ENCODE measurements at regions not wholly inside any gene's neighbourhood (a gene's known extent, or its start where the extent isn't known, plus 50 kb on each side); places are given as distances from the start of the nearest gene placed in this dataset.

DNA sequence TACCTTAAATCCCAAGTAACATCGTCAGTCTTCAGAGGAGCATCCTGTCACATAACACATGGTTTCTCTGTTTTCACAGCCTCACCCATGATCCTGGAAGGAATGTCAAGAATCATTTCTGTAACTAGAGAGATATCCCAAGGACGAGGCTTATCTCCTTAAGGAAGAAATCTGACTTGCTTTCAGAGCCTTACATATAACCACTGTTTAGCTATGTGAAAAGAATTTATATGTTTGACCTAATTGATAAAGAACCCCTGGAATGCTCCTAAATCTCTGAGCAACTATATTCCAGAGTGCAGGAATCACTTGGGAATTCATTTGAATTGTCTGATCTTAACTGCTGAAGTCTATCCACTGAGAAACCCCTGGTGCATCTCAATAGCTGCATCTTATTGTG is 243.1 kb downstream of the ALDH8A1 start:
- DNase-seq, result no peak

DNA sequence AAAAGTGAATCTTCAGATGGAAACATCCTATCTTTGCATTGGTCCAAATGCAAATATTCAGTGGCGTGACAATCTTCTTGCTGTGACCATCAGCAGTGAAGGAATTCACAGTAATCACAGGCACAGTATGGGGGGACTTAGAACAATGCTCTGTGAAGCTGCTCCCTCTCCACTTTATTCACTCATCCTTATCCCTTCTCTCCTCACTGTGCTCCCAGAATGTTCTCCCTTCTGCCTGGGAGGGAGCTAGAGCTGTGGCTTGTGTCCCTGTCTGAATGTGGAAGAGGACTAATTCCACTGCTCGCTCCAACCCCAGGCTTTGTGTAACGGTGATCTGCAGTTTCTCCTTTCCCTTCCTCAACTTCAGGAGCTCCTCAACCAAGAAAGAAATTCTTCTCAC is 243.7 kb downstream of the ALDH8A1 start:
- no peak for DNase-seq

DNA sequence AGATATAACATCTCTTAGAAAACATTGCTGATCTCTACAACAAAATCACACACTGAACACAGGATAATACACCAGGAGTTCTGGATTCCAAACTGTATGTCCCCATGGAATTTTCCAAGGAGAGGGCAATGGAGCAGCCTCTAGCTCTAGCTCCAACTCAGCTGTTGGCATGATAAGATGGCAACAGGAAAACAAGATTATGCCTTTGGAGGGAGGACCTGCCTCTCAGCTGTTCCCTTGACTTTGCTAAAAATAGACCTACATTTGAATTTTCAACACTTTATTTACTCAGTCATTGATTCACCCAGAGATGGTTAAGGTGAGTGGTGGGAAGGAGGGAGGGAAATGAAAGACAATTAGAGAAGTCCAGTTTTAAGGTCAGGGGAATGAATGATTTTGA is 246.7 kb downstream of the ALDH8A1 start:
- no peak for DNase-seq

- no peak for DNase-seq
These were observed 247.6 kb downstream of the ALDH8A1 start for GRCh38 chr6:134702279-134702678.

DNA sequence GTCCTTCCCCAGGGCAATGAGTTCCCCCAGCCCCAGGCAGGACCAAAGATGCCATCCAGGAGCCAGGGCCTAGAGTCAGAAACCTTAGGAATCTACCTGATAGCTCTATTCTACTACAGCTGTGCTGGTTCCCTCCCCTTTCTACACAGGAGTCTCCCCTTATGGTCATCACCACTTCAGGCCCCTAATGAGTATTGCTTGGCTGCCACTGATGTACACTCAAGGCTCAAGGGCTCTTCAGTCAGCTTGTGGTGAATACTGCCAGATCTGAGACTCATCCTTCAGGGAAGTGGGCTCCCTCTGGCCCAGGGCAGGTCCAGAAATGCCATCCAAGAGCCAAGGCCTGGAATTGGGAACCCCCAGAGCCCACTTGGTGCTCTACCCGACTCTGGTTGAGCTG is 248.6 kb downstream of the ALDH8A1 start:
- no peak for DNase-seq

- DNase-seq, result no peak
These were observed 251.7 kb downstream of the ALDH8A1 start for GRCh38 chr6:134698228-134698627.

DNA sequence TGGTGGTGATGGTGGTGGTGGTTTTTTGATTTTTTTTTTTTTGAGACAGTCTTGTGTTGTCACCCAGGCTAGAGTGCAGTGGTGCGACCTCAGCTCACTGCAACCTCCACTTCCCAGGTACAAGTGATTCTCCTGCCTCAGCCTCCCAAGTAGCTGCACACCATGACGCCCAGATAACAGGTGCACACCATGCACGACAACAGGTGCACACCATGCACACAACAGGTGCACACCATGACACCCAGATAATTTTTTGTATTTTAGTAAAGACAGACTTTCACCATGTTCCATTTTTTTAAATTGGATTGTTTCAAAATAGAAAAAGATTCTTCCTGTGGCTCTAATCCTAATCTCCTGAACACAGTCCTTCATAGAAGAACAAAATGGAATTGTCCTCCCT is 257.9 kb downstream of the ALDH8A1 start:
- no peak for DNase-seq

GRCh38 chr6:134691180-134691579 is 258.7 kb downstream of the ALDH8A1 start:
- DNase-seq, result no peak

DNA sequence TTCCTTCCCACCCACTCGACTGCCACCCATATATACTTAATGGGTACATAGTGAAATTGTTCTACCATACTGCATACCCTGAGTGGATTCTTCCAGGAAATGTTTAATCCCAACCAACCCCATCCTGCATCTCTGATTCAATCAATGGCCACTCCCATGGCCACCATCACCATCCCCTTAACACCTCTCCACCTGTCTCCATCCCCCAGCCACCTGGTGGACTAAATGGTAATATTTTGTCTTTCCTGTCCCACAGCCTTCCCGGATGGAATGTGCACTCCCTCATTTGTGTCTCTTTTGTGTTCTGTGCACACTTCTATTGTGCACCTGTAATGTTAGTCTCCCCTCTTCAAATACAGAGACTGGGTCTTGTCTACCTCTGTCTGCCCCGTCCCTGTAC is 259.9 kb downstream of the ALDH8A1 start:
- DNase-seq, result no peak

DNA sequence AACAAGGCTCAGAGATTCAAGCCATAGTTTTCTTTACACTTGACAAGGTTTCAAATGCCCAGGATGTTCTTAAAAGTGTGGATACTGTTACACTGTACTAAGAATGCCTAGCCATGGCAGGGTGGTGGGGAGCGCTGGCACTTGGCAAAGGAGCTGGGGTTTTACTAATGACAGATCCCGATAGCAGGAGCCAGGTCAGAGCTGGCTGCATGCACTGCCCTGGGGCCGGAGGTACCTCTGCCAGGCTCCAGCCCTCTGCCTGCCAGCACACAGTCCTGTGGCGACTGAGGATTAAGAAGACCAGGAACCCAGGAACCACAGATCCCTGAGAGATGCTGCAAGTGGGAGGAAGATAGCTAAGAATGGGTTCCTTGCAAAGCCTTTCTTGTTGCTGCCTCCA is 260.3 kb downstream of the ALDH8A1 start:
- no peak for DNase-seq

DNA sequence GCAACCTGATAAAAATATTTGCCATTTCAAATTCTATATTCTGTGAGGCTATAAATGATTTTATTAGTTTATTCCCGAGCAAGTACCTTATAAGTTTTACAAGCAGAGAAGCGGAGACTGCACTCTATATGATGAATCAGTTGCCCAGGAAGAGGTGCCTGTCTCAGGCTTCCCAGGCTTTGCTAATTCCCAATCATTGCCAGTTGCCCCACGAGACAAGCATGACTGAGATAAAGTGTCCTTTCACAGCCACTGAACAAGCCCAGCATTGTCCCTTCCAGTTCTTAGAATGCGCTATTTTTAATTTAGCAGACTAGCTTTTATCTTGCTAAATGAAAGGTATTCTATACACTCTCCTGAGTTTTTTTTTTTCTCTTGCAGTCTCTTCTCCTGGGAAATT is 260.7 kb downstream of the ALDH8A1 start:
- no peak for DNase-seq

DNA sequence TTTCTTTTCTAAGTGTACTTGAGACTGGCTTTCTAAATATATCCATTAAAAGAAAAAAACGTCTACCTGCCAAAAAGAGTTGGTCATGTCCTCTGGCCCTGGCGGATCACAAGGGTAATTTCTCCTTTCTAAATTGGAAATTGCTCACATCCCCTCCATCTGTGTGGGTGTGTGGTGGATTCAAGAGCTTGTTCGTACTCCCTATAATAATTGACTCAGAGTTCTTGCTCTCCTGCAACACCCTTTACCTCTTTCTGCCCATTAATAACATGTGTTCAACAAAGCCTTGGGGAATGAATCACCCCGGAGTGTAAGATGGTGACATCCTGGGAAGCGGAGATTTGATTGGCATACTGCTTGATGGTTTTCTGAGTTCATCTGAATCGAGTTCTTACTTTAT is 263.8 kb downstream of the ALDH8A1 start:
- no peak for DNase-seq

DNA sequence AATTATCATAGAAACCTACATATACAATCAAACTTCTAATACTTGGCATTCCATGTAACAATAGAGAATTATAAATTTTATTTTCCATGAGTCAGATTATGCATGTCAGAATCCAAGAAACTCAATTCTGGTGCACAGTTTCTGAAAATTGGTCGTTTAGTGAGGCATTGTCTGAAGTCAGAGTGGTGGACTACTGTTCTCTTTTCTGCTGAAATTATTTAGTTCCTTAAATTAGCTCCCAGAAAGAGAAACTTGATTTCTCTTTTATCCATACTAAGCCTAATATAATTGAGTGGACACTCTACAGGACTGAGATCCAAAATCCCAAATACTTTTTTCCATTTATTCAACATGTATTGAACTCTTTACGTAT is 265.5 kb downstream of the ALDH8A1 start:
- DNase-seq, result no peak

DNA sequence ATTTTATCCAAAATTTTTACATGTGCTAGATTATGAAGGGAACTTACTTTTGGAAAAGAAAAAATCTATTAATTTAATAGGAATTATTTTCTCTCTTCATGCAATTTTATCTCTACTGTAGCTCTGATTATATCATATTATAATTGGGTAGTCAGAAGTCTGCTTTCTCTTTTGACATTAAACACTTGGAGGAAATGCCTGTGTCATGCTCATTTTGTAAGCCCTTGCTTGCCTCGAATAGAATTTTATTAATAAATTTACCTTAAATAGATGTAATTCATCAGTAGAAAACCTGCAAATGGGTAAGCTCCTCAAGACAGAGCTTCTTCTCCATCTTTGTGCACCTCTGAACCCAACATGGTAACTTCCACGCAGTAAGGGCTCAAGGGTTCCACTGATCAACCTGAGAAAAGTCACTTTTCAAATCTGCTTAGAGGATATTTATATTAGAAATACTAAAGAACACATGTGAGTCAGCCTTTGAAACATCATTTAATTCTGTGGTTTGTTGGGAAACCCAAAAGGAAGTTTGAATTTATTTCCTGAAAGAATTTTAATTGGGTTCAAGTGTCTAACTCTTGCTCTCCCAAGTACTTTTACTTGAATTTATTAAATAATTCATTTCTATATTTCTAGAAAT is 266.0 kb downstream of the ALDH8A1 start:
- DNase-seq, result no peak

DNA sequence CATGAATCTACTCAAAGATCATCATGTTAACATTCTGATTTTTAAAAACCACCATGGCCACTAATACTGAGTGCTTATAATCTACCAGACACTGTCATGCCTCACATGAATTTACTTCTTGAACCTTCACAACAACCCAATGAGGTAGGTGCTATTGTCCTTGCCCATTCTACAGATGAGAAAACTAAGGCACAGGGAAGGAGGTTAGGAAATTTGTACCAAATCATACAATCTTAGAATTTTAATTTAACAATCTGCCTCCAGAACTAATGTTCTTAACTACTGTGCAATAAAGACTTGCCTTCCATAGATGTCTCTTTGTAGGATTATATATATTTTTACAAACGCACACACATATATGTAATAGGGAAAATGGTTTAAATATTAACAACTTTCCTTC is 269.5 kb downstream of the ALDH8A1 start:
- no peak for DNase-seq

DNA sequence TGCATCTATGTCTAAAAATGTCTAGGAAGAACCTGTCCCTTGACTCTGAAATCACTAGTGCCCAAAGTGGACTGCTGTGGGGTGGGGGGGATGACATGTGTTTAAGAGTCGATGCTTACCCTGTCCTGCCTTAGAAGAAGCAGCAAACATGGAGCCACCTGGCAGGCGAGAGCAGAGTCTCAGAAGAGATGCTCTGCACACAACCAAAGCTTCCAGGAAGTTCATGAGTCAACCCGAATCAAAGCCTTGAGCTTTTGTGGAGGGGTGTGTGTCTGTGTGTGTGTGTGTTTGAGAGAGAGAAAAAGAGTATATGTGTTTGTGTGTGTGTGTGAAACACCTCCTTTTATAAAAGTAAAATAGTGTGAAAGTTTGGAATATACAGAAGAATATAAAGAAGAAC is 269.9 kb downstream of the ALDH8A1 start:
- peak; percentile 23 for DNase-seq

GRCh38 chr6:134678436-134678889 is 271.4 kb downstream of the ALDH8A1 start:
- DNase-seq, result no peak

GRCh38 chr6:134676307-134677281 is 273.3 kb downstream of the ALDH8A1 start:
- no peak for DNase-seq

DNA sequence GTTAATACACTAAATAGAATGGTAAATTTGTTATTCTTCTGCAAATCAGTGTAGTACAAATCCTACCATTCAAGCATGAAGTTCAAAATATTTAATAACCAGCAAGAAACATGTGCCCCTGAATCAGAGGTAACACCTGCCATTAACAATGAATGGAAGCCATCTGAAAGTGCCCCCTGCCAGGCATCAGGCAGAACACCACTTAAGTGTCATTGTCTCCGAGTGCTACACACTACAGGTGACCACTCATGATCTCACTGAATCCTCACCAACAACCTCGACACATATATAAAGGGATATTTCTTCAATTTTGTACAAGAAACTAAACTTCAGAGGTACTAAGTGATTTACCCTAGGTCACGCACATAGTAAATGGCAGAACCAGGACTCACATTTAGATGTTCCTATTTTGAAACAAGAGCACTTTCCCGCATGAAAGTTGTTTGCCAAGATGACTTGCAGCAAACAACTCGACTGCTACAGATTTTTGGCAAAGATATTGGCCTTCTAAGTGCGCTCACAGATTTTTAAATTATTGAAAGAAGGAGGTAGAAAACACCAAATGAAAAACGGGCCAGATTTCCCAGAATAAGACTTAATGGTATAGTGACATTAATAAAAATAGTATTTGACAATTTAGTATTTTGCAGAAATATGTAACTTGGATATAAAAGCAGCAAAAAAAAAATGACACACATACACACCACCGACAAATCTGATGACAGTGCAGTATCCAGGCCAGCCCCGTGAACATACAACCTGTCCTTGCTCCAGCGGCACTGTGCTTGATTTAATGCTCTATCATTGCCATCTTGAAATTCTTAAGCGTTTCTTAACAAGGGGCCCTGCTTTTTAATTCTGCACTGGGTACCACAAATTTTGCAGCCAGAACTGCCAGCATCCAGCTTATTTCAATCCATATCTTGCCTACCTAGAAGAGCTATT is 274.5 kb downstream of the ALDH8A1 start:
- DNase-seq, result no peak

- no peak for DNase-seq
These were observed 275.3 kb downstream of the ALDH8A1 start for GRCh38 chr6:134674562-134674961.

DNA sequence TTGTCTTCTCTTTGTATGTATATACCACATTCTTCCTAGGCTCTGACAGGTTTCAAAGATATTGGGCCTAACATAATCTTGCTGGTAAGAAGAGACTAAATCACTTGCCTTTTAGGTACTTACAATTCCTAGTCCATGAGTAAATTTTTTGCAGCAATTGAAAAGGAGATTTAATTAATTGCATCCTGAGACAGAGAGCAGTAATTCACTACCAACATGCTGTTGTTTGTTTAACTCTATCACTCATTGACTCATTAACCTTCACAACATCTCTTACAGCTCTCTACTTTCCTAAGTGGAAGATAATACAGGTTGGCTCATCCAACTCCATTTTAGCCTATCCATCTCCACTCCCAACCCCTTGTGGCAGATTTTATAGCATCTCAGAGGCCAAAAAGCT is 280.4 kb downstream of the ALDH8A1 start:
- no peak for DNase-seq

- DNase-seq, result no peak
These were observed 282.8 kb downstream of the ALDH8A1 start for GRCh38 chr6:134667111-134667510.

DNA sequence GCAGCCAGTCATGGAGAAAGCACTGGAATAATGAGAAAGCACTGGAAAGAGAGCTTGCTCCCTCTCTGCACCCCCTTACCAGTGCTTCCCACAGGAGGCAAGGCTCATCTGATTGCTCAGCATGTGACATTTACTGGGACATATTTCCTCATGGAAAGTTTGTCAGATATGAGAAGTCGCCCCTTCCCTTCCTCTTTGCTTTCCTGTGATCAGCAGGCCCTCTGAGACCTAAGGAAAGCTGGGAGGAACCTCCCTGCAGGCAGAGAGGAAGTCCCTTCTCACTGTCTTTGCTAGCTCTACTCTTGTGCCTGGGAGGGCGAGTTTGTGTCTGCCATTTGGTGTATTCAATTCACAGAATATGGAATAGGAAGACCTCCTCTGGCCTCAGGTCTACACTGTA is 283.8 kb downstream of the ALDH8A1 start:
- DNase-seq, result no peak

Measured in activated CD4-positive, alpha-beta T cell treated with anti-CD3 and anti-CD28 coated beads, Interleukin-10, Interleukin-2, amounts not matched to agents 100 ng/mL and 50 ng/mL, durations not matched to agents 16 hours and 8 hours (primary cell).